HEK293 (cell line): ENCODE measurements at regions not wholly inside any gene's neighbourhood (a gene's known extent, or its start where the extent isn't known, plus 50 kb on each side); places are given as distances from the start of the nearest gene placed in this dataset.

ENCODE experiments used
- SCRT1 ChIP-seq: fragments of 450-650 bp; formaldehyde crosslinking; IDR thresholded peaks from 2 replicates; pipeline ENCODE4 v1.5.1; 2016; ENCODE audit warnings: missing biosample characterization, missing genetic modification characterization, borderline replicate concordance
- SETDB1 ChIP-seq: IDR thresholded peaks from one replicate; pipeline ENCODE4 v1.6.1; 2017; ENCODE audit warnings: mild to moderate bottlenecking, low read length, moderate library complexity, mixed read lengths; ENCODE audit not compliant: insufficient read length
- YY1 ChIP-seq: fragments of 450-650 bp; formaldehyde crosslinking; IDR thresholded peaks from 2 replicates; pipeline ENCODE4 v1.5.1; 2018; ENCODE audit warnings: missing biosample characterization, missing genetic modification characterization
- ZNF2 ChIP-seq: fragments of 450-650 bp; formaldehyde crosslinking; IDR thresholded peaks from 2 replicates; pipeline ENCODE4 v1.5.1; 2016; ENCODE audit warnings: missing biosample characterization, missing genetic modification characterization
- TF ChIP-seq, protein P1 (sequence below): fragments of 450-650 bp; formaldehyde crosslinking; IDR thresholded peaks from 2 replicates; pipeline ENCODE4 v1.5.1; 2016; ENCODE audit warnings: missing biosample characterization, missing genetic modification characterization
- TF ChIP-seq, protein P2 (sequence below): fragments of 450-650 bp; formaldehyde crosslinking; IDR thresholded peaks from 2 replicates; pipeline ENCODE4 v1.5.1; 2016; ENCODE audit warnings: missing biosample characterization, missing genetic modification characterization

DNA sequence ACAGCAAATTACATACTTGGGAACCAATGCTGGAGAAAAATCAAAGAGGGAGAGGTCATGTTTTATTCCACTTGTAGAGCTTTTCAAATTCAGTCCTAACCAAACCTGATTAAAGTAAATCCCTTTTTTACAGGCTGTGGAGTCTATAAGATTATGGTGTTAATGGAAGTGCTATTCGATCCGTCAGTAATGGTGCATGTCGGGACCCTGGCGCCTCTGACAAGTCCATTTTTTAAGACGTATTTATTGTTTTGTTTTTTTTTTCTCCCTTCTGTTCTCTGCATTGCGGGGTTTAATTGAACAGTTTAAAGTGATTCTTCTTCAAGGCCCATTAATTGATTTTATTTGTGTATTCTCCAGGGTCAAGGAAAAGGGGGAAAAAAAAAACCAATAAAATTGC lies 725.9 kb downstream of the TUSC7 start:
- TF ChIP-seq SCRT1 (no peak), YY1 (tag by site-specific recombination) (no peak), ZNF2 (tag by site-specific recombination) (no peak), SETDB1 (no peak)
- TF ChIP-seq, protein P1, sequence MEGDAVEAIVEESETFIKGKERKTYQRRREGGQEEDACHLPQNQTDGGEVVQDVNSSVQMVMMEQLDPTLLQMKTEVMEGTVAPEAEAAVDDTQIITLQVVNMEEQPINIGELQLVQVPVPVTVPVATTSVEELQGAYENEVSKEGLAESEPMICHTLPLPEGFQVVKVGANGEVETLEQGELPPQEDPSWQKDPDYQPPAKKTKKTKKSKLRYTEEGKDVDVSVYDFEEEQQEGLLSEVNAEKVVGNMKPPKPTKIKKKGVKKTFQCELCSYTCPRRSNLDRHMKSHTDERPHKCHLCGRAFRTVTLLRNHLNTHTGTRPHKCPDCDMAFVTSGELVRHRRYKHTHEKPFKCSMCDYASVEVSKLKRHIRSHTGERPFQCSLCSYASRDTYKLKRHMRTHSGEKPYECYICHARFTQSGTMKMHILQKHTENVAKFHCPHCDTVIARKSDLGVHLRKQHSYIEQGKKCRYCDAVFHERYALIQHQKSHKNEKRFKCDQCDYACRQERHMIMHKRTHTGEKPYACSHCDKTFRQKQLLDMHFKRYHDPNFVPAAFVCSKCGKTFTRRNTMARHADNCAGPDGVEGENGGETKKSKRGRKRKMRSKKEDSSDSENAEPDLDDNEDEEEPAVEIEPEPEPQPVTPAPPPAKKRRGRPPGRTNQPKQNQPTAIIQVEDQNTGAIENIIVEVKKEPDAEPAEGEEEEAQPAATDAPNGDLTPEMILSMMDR (tag by site-specific recombination): no peak
- TF ChIP-seq, protein P2, sequence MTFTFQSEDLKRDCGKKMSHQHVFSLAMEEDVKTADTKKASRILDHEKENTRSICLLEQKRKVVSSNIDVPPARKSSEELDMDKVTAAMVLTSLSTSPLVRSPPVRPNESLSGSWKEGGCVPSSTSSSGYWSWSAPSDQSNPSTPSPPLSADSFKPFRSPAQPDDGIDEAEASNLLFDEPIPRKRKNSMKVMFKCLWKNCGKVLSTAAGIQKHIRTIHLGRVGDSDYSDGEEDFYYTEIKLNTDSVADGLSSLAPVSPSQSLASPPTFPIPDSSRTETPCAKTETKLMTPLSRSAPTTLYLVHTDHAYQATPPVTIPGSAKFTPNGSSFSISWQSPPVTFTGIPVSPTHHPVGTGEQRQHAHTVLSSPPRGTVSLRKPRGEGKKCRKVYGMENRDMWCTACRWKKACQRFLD: no peak
